IMR-90 (cell line): ENCODE measurements at regions not wholly inside any gene's neighbourhood (a gene's known extent, or its start where the extent isn't known, plus 50 kb on each side); places are given as distances from the start of the nearest gene placed in this dataset.
"Not testable (repeated sequence)": the region's sequence is repeated elsewhere in the genome, so short reads cannot be mapped to it uniquely, and the experiment has no call there.

Experiments
- ATAC-seq: fragments of 200-7000 bp; cut with Tn5 transposase; 2 replicates; pipeline ENCODE4 v1.9.1; 2020; ENCODE audit warnings: low read depth, mild to moderate bottlenecking, moderate library complexity
- BruUV-seq: library from RNA; stranded (reverse); fragments of 400-500 nt; replicated peaks from 2 replicates; lab custom pipeline; 2021; lab: Mats Ljungman, UMichigan
- CTCF ChIA-PET: fragments of 300-600 bp; formaldehyde crosslinking; extraction: SDS; loops from one replicate; lab custom pipeline; 2021; ENCODE audit warnings: antibody characterized with exemption; lab: Yijun Ruan, JAX
- POLR2A ChIA-PET: fragments of 300-600 bp; sonication (Branson Sonifier 250); formaldehyde crosslinking; loops from one replicate; lab custom pipeline; 2022; ENCODE audit warnings: antibody characterized with exemption; ENCODE audit not compliant: unreplicated experiment; lab: Charles Lee
- DNase-seq: peaks from one replicate; pipeline ENCODE4 v3.0.0; 2013
- H2AFZ ChIP-seq: replicated peaks from 2 replicates; pipeline ENCODE3; 2013; ENCODE audit warnings: low read length, mild to moderate bottlenecking; ENCODE audit not compliant: poor library complexity
- H2AK5ac ChIP-seq: 2 replicates; pipeline ENCODE4 v1.6.1; 2013; ENCODE audit warnings: low read depth, low read length, inconsistent platforms
- H2AK9ac ChIP-seq: replicated peaks from 2 replicates; pipeline ENCODE3; 2013; ENCODE audit warnings: mild to moderate bottlenecking, low read depth, low read length, moderate library complexity; ENCODE audit not compliant: poor library complexity
- H2BK120ac ChIP-seq: 2 replicates; pipeline ENCODE4 v1.6.1; 2013; ENCODE audit warnings: low read depth, low read length, inconsistent platforms
- H2BK15ac ChIP-seq: 3 replicates; pipeline ENCODE4 v1.6.1; 2013; ENCODE audit warnings: low read depth, low read length, inconsistent platforms
- H2BK20ac ChIP-seq: 2 replicates; pipeline ENCODE4 v1.6.1; 2013; ENCODE audit warnings: low read depth, mild to moderate bottlenecking, inconsistent platforms, low read length, moderate library complexity
- H2BK5ac ChIP-seq: 2 replicates; pipeline ENCODE4 v1.6.1; 2013; ENCODE audit warnings: mild to moderate bottlenecking, low read depth, low read length, inconsistent platforms; ENCODE audit not compliant: poor library complexity, severe bottlenecking
- H3K14ac ChIP-seq: replicated peaks from 2 replicates; pipeline ENCODE4 v1.6.1; 2013; ENCODE audit warnings: low read depth, low read length, inconsistent platforms
- H3K18ac ChIP-seq: 2 replicates; pipeline ENCODE4 v1.6.1; 2013; ENCODE audit warnings: low read depth, low read length, control low read depth
- H3K23ac ChIP-seq: 2 replicates; pipeline ENCODE4 v1.6.1; 2013; ENCODE audit warnings: low read depth, low read length, inconsistent platforms
- H3K27ac ChIP-seq: 2 replicates; pipeline ENCODE4 v1.5.1; 2013; ENCODE audit warnings: mild to moderate bottlenecking, control low read depth, low read length; ENCODE audit not compliant: insufficient read depth
- H3K27me3 ChIP-seq: 2 replicates; pipeline ENCODE4 v1.6.1; 2013; ENCODE audit warnings: low read length; ENCODE audit not compliant: control insufficient read depth, insufficient read depth
- H3K36me3 ChIP-seq: 2 replicates; pipeline ENCODE4 v1.6.1; 2013; ENCODE audit warnings: low read length, mixed read lengths; ENCODE audit not compliant: control insufficient read depth, insufficient read depth
- H3K4ac ChIP-seq: 2 replicates; pipeline ENCODE4 v1.6.1; 2013; ENCODE audit warnings: low read depth, low read length, inconsistent platforms
- H3K4me1 ChIP-seq: 2 replicates; pipeline ENCODE4 v1.6.1; 2013; ENCODE audit warnings: low read length, mixed read lengths; ENCODE audit not compliant: control insufficient read depth, insufficient read depth
- H3K4me2 ChIP-seq: 2 replicates; pipeline ENCODE4 v1.6.1; 2013; ENCODE audit warnings: low read depth, mild to moderate bottlenecking, control low read depth, low read length, moderate library complexity
- H3K4me3 ChIP-seq: 2 replicates; pipeline ENCODE4 v1.5.1; 2013; ENCODE audit warnings: low read depth, mild to moderate bottlenecking, control low read depth, low read length, moderate library complexity; ENCODE audit not compliant: insufficient read depth
- H3K56ac ChIP-seq: 2 replicates; pipeline ENCODE4 v1.6.1; 2013; ENCODE audit warnings: low read length, inconsistent platforms; ENCODE audit not compliant: insufficient read depth; ENCODE audit errors: extremely low read depth
- H3K79me1 ChIP-seq, 2 experiments: 2 replicates each; pipeline ENCODE4 v1.6.1; 2013; ENCODE audit warnings: low read length in 2 of 2, inconsistent platforms in 1 of 2, low read depth in 1 of 2
- H3K9ac ChIP-seq: 2 replicates; pipeline ENCODE4 v1.6.1; 2013; ENCODE audit warnings: low read depth, low read length, control low read depth
- H3K9me1 ChIP-seq: 2 replicates; pipeline ENCODE4 v1.6.1; 2013; ENCODE audit warnings: low read length, inconsistent platforms; ENCODE audit not compliant: insufficient read depth
- H3K9me3 ChIP-seq: 2 replicates; pipeline ENCODE4 v1.6.1; 2013; ENCODE audit warnings: low read length; ENCODE audit not compliant: control insufficient read depth, insufficient read depth
- H4K20me1 ChIP-seq: 2 replicates; pipeline ENCODE4 v1.6.1; 2013; ENCODE audit warnings: low read length, inconsistent platforms; ENCODE audit not compliant: insufficient read depth
- H4K5ac ChIP-seq: 2 replicates; pipeline ENCODE4 v1.6.1; 2013; ENCODE audit warnings: mild to moderate bottlenecking, low read depth, low read length, control low read depth
- H4K8ac ChIP-seq, 2 experiments: 2 replicates each; pipeline ENCODE4 v1.6.1; 2013; ENCODE audit warnings: low read depth in 2 of 2, low read length in 2 of 2, control low read depth in 1 of 2, inconsistent platforms in 1 of 2
- H4K91ac ChIP-seq: 2 replicates; pipeline ENCODE4 v1.6.1; 2013; ENCODE audit warnings: low read depth, low read length, inconsistent platforms; ENCODE audit not compliant: insufficient read depth
- WGBS, 2 experiments: methylation state at CpG; one replicate each; pipeline versions ENCODE4 v1.1.5 to v1.1.7; 2013; ENCODE audit warnings: missing lambda C conversion rate in 2 of 2; ENCODE audit not compliant: insufficient read length in 1 of 2; ENCODE audit errors: extremely low coverage in 2 of 2; 5-methylcytosine and 5-hydroxymethylcytosine counted together
- dilution Hi-C: fragments of 300-500 bp; cut with HindIII; formaldehyde crosslinking; loops from one replicate; pipeline ENCODE4 v1.14.3; 2018; ENCODE audit warnings: low sequenced_read_pairs; ENCODE audit not compliant: unreplicated experiment
- in situ Hi-C: fragments of 300-500 bp; cut with MboI; formaldehyde crosslinking; loops from 3 replicates; pipeline ENCODE4 v1.14.3; 2019; ENCODE audit warnings: low sequenced_read_pairs, inconsistent platforms, mixed read lengths
- intact Hi-C: fragments of 100-400 bp; cut with micrococcal nuclease; formaldehyde crosslinking; loops from 2 replicates; pipeline ENCODE4 v1.10.0; 2022

DNA sequence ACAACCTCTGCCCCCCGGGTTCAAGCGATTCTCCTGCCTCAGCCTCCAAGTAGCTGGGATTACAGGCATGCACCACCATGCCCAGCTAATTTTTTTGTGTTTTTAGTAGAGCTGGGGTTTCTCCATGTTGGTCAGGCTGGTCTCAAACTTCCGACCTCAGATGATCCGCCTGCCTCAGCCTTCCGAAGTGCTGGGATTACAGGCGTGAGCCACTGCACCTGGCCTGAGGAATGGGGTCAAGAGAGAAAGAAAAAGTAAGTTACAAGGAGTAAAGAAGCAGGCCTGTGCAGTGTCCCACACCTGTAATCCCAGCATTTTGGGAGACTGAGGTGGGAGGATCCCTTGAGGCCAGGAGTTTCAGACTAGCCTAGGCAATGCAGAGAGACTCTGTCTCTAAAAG, 68.5 kb upstream of the LRPPRC start:
- H4K8ac ChIP-seq, H2BK120ac ChIP-seq, H3K23ac ChIP-seq, H4K91ac ChIP-seq, POLR2A ChIA-PET, H2AK9ac ChIP-seq, H4K5ac ChIP-seq, H3K9ac ChIP-seq, intact Hi-C loops, H2BK15ac ChIP-seq, dilution Hi-C loops, DNase-seq, H3K14ac ChIP-seq, ATAC-seq, H3K9me3 ChIP-seq, H2AFZ ChIP-seq, H3K4me1 ChIP-seq, BruUV-seq, H3K4me3 ChIP-seq, CTCF ChIA-PET, H3K27ac ChIP-seq, in situ Hi-C loops, H4K20me1 ChIP-seq, H3K9me1 ChIP-seq, H2AK5ac ChIP-seq, H2BK5ac ChIP-seq, H3K56ac ChIP-seq, H3K27me3 ChIP-seq, H3K4me2 ChIP-seq, H2BK20ac ChIP-seq, H3K18ac ChIP-seq, H3K36me3 ChIP-seq, H3K4ac ChIP-seq, H3K79me1 ChIP-seq: not testable (repeated sequence)
- WGBS, 2 experiments, result 86% methylated on average over 2 of the region's 6 CpGs; no CpG with 5 or more reads in 1 of the 2 experiments

DNA sequence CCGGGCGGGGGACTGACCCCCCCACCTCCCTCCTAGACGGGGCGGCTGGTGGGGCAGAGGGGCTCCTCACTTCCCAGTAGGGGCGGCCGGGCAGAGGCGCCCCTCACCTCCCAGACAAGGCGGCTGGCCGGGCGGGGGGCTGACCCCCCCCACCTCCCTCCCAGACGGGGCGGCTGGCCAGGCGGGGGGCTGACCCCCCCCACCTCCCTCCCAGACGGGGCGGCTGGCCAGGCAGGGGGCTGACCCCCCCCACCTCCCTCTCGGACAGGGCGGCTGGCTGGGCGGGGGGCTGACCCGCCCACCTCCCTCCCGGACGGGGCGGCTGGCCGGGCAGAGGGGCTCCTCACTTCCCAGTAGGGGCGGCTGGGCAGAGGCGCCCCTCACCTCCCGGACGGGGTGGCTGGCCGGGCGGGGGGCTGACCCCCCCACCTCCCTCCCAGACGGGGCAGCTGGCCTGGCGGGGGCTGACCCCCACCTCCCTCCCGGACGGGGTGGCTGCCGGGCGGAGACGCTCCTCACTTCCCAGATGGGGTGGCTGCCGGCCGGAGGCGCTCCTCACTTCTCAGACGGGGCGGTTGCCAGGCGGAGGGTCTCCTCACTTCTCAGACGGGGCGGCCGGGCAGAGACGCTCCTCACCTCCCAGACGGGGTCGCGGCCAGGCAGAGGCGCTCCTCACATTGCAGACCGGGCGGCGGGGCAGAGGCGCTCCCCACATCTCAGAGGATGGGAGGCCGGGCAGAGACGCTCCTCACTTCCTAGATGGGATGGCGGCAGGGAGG, 71.4 kb upstream of the LRPPRC start:
- in situ Hi-C loops, H3K4ac ChIP-seq, H3K79me1 ChIP-seq, H3K14ac ChIP-seq, H2AFZ ChIP-seq, H3K18ac ChIP-seq, H3K4me1 ChIP-seq, H3K27ac ChIP-seq, H3K36me3 ChIP-seq, H4K20me1 ChIP-seq, H3K23ac ChIP-seq, H3K56ac ChIP-seq, H4K5ac ChIP-seq, H3K9ac ChIP-seq, BruUV-seq, H3K27me3 ChIP-seq, POLR2A ChIA-PET, H2BK5ac ChIP-seq, H2AK9ac ChIP-seq, DNase-seq, H3K9me1 ChIP-seq, H2BK20ac ChIP-seq, H2AK5ac ChIP-seq, H4K91ac ChIP-seq, H3K4me3 ChIP-seq, CTCF ChIA-PET, H3K4me2 ChIP-seq, intact Hi-C loops, dilution Hi-C loops, ATAC-seq, H2BK15ac ChIP-seq, H3K9me3 ChIP-seq, H2BK120ac ChIP-seq, H4K8ac ChIP-seq: not testable (repeated sequence)
- WGBS, 2 experiments, result no CpG with 5 or more reads among the region's 57 CpGs
